Coronary artery (tissue), 2 donors: ENCODE measurements at regions not wholly inside any gene's neighbourhood (a gene's known extent, or its start where the extent isn't known, plus 50 kb on each side); places are given as distances from the start of the nearest gene placed in this dataset.

ENCODE experiments used
- DNase-seq: peaks from one replicate; pipeline ENCODE4 v3.0.0-alpha.2; 2017; ENCODE audit warnings: low spot score
- H3K27ac ChIP-seq, 2 donors: fragments of 200-600 bp; sonication (generic); one replicate each; pipeline ENCODE4 v1.5.1; 2016 to 2019
- H3K4me3 ChIP-seq: fragments of 200-600 bp; sonication (generic); 2 replicates; pipeline ENCODE4 v1.5.1; 2016; ENCODE audit warnings: mild to moderate bottlenecking, moderate library complexity
- CTCF ChIP-seq: fragments of 200-600 bp; sonication (generic); IDR thresholded peaks from one replicate; pipeline ENCODE4 v1.5.1; 2019; ENCODE audit warnings: antibody characterized with exemption

DNA sequence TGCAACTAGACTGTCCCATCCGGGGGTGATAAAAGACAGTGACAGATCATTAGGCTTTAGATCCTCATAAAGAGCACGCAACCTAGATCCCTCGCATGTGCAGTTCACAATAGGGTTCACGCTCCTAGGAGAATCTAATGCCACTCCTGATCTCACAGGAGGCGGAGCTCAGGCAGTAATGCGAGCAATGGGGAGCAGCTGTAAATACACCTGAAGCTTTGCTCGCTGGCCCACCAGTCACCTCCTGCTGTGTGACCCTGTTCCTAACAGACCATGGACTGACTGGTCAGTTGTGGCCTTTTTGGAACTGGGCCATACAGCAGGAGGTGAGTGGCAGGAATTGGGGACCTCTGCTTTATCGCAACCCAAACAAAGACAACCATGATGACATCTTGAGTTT, 173.2 kb downstream of the DLEU7 start:
- no peak overlapping the region for H3K27ac ChIP-seq
- DNase-seq: no peak
- TF ChIP-seq CTCF: no peak
- H3K4me3 ChIP-seq: no peak overlapping the region

- DNase-seq: no peak
- TF ChIP-seq CTCF: no peak
- H3K27ac ChIP-seq: no peak overlapping the region
- no peak overlapping the region for H3K4me3 ChIP-seq
Measured at GRCh38 chr13:50670847-50671496, 172.5 kb downstream of the DLEU7 start.

DNA sequence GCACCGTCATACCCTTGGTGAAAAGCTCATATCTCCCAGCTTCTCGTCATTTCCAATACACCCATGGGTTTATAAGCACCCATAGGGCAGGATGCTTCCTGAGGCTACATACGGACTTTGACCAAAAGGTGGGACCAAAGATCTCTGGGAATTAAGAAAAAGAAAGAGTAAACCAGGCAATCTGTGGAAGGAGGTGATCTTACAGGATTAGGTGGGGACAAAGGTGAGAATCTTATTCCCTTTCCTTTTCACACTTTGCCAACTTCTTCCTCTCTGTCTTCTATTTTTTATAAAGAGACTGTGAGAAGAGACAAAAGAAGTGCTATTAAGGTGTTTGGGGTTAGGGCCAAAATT, 172.0 kb downstream of the DLEU7 start:
- no peak overlapping the region for H3K4me3 ChIP-seq
- no peak overlapping the region for H3K27ac ChIP-seq
- DNase-seq: no peak
- TF ChIP-seq CTCF: no peak

- DNase-seq: no peak
- H3K4me3 ChIP-seq: no peak overlapping the region
- no peak overlapping the region for H3K27ac ChIP-seq
- no peak for TF ChIP-seq CTCF
Measured at GRCh38 chr13:50672025-50672424, 171.5 kb downstream of the DLEU7 start.

GRCh38 chr13:50675651-50676050, 167.8 kb downstream of the DLEU7 start:
- no peak for DNase-seq
- no peak overlapping the region for H3K27ac ChIP-seq
- H3K4me3 ChIP-seq: no peak overlapping the region
- TF ChIP-seq CTCF: no peak

GRCh38 chr13:50676602-50677001, 166.9 kb downstream of the DLEU7 start:
- DNase-seq: no peak
- H3K27ac ChIP-seq: no peak overlapping the region
- no peak for TF ChIP-seq CTCF

DNA sequence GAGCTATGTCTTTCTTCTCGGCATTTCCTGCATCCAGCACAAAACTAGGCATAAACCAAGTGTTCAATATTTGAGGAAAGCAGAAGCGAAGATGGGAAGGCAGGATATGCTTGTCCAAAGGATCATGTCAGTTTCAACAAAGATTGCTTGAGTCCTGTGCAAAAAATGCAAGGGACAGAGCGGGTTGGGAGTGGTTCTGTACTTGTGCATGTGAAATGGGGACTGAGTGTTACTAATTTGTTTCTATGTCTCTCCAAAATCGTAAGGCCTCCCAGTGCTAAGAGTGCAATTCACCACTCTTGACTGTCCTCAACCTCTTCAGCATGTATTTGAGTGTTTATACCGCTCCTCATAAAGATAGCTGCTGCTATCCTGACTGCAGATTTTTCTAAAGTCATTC, 166.2 kb downstream of the DLEU7 start:
- Histone ChIP-seq H3K4me3 (no peak overlapping the region), H3K27ac (no peak overlapping the region)
- no peak for DNase-seq
- no peak for TF ChIP-seq CTCF

More at GRCh38 chr13:50676602-50677001, 166.9 kb downstream of the DLEU7 start:
- H3K4me3 ChIP-seq: no peak overlapping the region
